Activated CD8-positive, alpha-beta T cell treated with anti-CD3 and anti-CD28 coated beads, Interleukin-2, amount 10 ng/mL, durations not matched to agents 7 days and 5 days (primary cell): ENCODE measurements at regions not wholly inside any gene's neighbourhood (a gene's known extent, or its start where the extent isn't known, plus 50 kb on each side); places are given as distances from the start of the nearest gene placed in this dataset.

Experiments
- ATAC-seq: fragments of 150-1000 bp; cut with Tn5 transposase; one replicate; pipeline ENCODE4 v1.10.0; 2021; ENCODE audit warnings: moderate library complexity
- CTCF ChIA-PET: fragments of 350-600 bp; sonication (Branson Sonifier 250); formaldehyde crosslinking; loops from one replicate; lab custom pipeline; 2021; ENCODE audit warnings: antibody characterized with exemption; lab: Charles Lee
- POLR2A ChIA-PET: fragments of 350-600 bp; sonication (Branson Sonifier 250); formaldehyde crosslinking; loops from one replicate; lab custom pipeline; 2021; ENCODE audit warnings: antibody characterized with exemption; lab: Charles Lee
- DNase-seq: peaks from one replicate; pipeline ENCODE4 v3.0.0-alpha.2; 2020
- H3K27ac Mint-ChIP-seq: one replicate; pipeline ENCODE4 v1.8.0; 2021; ENCODE audit warnings: mild to moderate bottlenecking, mixed read lengths
- H3K27me3 Mint-ChIP-seq: one replicate; pipeline ENCODE4 v1.8.0; 2021; ENCODE audit warnings: low read depth, mixed read lengths
- H3K36me3 Mint-ChIP-seq: one replicate; pipeline ENCODE4 v1.8.0; 2021; ENCODE audit warnings: low read depth, mixed read lengths
- H3K4me1 Mint-ChIP-seq: one replicate; pipeline ENCODE4 v1.8.0; 2021; ENCODE audit warnings: low read depth, mixed read lengths
- H3K4me3 Mint-ChIP-seq: one replicate; pipeline ENCODE4 v1.8.0; 2021; ENCODE audit warnings: mild to moderate bottlenecking, mixed read lengths
- H3K9me3 Mint-ChIP-seq: one replicate; pipeline ENCODE4 v1.8.0; 2022; ENCODE audit warnings: mixed read lengths; ENCODE audit not compliant: insufficient read depth

DNA sequence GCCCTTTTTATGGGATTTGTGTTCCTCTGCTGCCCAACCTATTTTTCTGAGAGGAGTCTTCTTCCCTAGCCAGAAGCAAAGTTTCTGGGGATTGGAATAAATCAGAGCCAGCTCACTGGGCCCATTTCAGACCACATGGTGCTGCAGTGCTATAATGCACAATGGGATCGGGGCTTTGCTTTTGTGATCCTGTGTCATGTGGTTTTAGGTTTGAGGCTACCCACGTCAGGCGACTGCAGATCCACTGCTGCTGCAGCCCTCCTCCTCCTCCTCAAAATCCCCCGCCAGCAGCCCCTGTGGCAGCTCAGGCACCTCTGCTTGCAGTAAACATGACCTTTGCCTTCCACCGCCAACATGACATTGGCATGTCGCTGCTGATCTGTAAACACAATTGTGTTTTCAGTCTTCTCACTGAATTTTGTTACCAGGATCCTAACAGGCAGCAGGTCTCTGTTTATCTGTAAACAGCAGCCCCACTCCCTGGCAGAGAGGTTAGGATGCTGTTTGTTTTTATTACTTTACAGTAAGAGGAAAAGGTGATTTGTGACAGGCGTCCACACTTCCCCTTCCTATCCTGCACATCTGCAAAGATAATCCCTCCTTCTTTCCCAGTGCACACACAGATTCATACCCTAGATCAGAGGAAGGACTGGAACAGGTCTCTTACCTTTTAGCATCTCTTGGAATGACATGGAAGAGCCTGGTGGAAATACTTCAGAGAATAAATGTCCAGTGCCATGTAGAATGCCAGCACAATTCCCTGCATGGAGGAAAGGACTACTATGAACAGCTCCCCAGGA, 130.8 kb downstream of the FOXI3 start:
- Mint-ChIP-seq H3K4me1 (no peaks in the 10 kb centered on the region), H3K9me3 (no peaks in the 10 kb centered on the region), H3K4me3 (no peak overlapping the region), H3K27ac (no peak overlapping the region), H3K36me3 (no peaks in the 10 kb centered on the region), H3K27me3 (peaks cover 4% of the 10 kb centered on the region)
- ChIA-PET CTCF (interaction anchor here (0.9 kb wide), 1 partner anchor 17 kb away, joined by 3 read pairs; no protein-coding TSS in a partner anchor), POLR2A (no interaction called here)
- DNase-seq: no peak
- ATAC-seq: no peak

DNA sequence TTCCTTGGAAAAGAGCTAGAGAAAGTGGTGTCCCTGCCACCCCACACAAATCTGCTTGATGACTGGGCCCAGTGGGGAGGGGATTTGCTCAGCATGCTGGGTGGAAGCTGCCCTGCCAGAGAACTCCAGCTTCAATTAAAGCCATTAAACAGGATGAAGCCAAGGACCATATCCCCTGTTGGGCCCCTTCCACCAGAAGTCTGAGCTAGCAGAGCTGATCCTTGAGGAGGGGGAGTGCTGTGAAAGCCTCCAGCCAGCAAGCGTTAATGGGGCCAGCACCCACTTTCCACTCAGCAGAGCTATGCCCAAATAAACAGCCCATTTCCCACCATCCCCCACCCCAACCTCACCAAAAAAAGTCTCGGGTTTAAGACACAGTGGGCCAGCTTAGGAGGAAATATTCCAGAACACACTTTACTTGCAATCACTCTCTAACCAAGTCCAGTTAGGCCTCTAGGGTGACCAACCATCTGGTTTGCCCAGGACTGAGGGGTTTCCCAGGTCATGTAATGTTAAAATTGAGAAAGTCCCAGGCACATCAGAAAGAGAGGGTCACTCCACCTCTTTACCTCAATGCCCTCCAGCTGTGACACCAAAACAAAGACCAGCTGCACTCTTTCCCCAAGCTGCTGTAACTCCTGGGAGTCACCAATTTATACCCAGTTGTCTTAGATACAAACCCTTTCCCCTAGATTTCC, 132.3 kb downstream of the FOXI3 start:
- Mint-ChIP-seq H3K4me3 (no peak overlapping the region), H3K27ac (no peak overlapping the region), H3K27me3 (peaks cover 2% of the 10 kb centered on the region), H3K4me1 (no peaks in the 10 kb centered on the region), H3K36me3 (no peaks in the 10 kb centered on the region), H3K9me3 (no peaks in the 10 kb centered on the region)
- POLR2A ChIA-PET: no interaction called here
- ATAC-seq: no peak
- DNase-seq: no peak
- CTCF ChIA-PET: interaction anchor here (0.8 kb wide), 1 partner anchor 128 kb away, joined by 3 read pairs; no protein-coding TSS in a partner anchor

DNA sequence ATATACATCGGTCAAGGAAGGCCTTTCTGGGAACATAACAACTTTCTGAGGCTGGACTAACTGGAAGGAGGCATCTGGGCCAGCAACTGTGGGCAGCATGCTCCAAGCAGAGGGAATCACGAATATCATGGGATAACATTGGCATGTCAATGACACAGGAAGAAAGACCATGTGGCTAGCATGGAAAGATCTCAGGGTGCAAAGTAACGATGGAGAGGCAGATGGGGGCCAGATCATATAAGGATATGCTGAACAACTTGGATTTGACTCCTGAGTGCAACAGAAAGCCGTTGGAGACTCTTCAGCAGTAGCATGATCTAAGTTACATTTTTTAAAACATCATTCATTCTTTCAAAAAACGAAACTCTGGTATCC, 133.6 kb downstream of the FOXI3 start:
- ATAC-seq: no peak

DNA sequence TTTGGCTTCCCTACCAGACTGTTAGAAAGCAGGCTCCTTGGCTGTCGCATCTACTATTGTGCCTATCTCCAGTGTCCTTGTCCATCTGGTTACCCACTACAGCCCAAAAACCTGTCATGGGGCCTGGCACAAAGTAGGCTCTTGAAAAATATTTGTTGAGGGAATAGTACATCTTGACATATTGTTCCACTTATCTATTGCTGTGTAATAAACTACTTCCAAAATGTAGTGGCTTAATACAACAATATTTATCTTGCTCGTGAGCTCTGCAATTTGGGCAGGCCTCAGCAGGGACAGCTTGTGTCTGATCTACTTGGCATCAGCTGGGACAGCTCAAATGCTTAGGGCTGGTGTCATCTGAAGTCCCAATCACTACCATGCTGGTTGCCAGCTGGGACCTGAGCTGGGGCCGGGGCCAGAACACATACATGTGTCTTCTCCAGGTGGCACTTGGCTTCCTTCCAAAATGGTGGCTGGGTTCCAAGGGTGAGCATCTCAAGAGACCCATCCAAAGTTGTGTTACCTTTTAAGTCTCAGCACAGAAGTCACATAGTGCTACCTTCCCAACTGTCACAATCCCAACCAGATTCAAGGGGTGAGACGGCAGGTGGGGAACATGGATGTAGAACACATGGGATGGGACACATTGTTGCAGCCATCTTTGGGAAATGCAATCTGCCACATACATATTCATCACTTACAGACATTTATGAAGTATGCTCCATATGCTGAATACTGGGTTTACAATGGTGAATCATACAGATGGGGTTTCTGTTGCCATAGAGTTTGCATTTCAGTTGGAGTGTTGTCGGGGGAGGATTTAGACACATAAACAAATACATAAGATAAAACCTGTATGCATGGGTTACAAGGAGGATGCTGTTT, 134.2 kb downstream of the FOXI3 start:
- ChIA-PET POLR2A (no interaction called here), CTCF (no interaction called here)
- ATAC-seq (no peak), DNase-seq (no peak)
- Mint-ChIP-seq H3K9me3 (no peaks in the 10 kb centered on the region), H3K27ac (no peak overlapping the region), H3K4me1 (no peaks in the 10 kb centered on the region), H3K27me3 (peaks cover 2% of the 10 kb centered on the region), H3K4me3 (no peak overlapping the region), H3K36me3 (no peaks in the 10 kb centered on the region)

More for the DNA sequence above, 133.6 kb downstream of the FOXI3 start:
- no peak for DNase-seq
- POLR2A ChIA-PET: no interaction called here
- H3K9me3 Mint-ChIP-seq: no peaks in the 10 kb centered on the region
- H3K4me1 Mint-ChIP-seq: no peaks in the 10 kb centered on the region
- no peak overlapping the region for H3K27ac Mint-ChIP-seq
- no peaks in the 10 kb centered on the region for H3K27me3 Mint-ChIP-seq
- H3K36me3 Mint-ChIP-seq: no peaks in the 10 kb centered on the region
- H3K4me3 Mint-ChIP-seq: no peak overlapping the region
- CTCF ChIA-PET: no interaction called here

DNA sequence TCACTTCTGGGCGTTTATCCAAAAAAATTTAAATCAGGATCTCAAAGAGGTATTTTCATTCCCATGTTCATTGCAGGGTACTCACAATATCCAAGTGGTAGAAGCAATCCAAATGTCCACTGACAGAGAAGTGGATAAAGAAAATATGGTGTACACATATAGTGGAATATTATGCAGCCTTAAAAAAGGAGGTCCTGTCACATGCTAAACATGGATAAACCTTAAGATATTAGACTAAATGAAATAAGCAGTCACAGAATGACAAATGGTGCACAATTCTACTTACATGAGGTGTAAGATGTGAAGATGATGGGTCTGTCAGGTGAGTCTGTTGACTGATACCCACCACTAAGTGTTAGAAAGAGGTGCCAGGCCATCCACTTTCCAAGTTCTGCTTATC, 140.6 kb downstream of the THNSL2 start:
- Mint-ChIP-seq H3K36me3 (no peaks in the 10 kb centered on the region), H3K4me3 (no peak overlapping the region), H3K27me3 (peaks cover 4% of the 10 kb centered on the region), H3K9me3 (no peaks in the 10 kb centered on the region), H3K4me1 (no peaks in the 10 kb centered on the region), H3K27ac (no peak overlapping the region)
- ATAC-seq (no peak), DNase-seq (no peak)
- ChIA-PET POLR2A (no interaction called here), CTCF (no interaction called here)

DNA sequence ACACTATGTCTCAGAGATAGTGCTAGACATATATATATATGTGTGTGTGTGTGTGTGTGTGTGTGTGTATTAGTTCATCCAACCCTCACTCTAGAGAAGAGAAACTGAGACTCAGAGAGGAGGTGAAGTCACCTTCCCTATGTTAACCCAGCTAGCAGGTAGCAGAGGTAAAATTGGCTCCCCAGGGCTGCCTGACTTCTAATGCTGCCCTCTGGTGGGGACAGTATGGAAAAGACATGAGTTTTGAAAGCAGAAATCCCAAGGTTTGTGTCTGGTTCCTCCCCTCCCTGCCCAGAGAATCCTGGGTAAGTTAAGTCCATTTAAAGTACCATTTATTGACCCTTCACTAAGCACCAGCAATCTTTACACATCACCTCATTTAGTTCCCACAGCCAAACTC, 137.7 kb downstream of the THNSL2 start:
- no peaks in the 10 kb centered on the region for H3K36me3 Mint-ChIP-seq
- no peak overlapping the region for H3K4me3 Mint-ChIP-seq
- H3K9me3 Mint-ChIP-seq: no peaks in the 10 kb centered on the region
- no peak for ATAC-seq
- H3K27ac Mint-ChIP-seq: no peak overlapping the region
- H3K27me3 Mint-ChIP-seq: no peaks in the 10 kb centered on the region
- H3K4me1 Mint-ChIP-seq: no peaks in the 10 kb centered on the region
- POLR2A ChIA-PET: no interaction called here
- CTCF ChIA-PET: interaction anchor here (1.0 to 2.0 kb wide), 2 partner anchors 116 to 248 kb away, joined by 3 to 5 read pairs; no protein-coding TSS in a partner anchor
- peak; percentile 41 for DNase-seq

DNA sequence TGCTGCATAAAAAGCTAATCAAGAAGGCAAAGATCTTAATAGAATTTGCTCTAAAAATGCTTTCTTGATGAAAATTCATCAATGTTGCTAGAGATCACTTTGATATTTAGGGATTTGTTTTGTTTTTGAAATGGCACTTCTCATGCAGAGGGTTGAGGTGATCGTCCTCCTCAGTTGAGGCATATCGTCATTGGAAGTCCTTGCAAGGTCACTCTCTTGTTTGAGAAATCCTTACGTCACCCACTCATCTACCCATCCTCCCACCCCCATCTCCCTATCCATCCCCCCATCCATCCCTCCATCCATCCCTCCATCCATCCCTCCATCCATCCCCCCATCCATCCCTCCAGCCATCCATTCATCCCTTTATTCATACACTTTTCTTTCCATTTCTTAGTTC, 133.7 kb downstream of the THNSL2 start:
- no peaks in the 10 kb centered on the region for H3K36me3 Mint-ChIP-seq
- H3K4me3 Mint-ChIP-seq: no peak overlapping the region

DNA sequence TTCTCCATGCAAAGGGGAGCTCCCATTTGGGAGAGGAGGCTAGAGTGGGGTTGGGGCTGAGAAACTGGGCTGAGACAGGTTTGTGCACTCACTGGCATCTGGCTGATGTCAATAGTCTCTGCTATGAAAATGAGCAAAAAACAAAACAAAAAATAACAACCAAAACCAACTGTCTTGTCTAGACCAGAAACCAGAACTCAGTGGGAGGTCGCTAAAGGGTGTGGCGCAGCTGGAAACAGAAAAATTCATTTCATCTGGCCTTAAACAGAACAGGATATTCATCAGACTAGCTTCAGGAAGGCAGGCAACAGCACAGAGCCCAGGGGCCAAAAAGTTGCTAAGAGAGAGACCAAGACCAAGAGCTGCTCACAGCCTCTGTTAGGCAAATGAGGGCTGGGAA, 126.1 kb downstream of the THNSL2 start:
- Mint-ChIP-seq H3K36me3 (no peaks in the 10 kb centered on the region), H3K27me3 (peaks cover 4% of the 10 kb centered on the region), H3K4me1 (no peaks in the 10 kb centered on the region), H3K4me3 (no peak overlapping the region), H3K27ac (no peak overlapping the region), H3K9me3 (no peaks in the 10 kb centered on the region)
- ATAC-seq (no peak), DNase-seq (no peak)
- CTCF ChIA-PET: no interaction called here
- POLR2A ChIA-PET: no interaction called here

More for the DNA sequence above, 133.7 kb downstream of the THNSL2 start:
- Mint-ChIP-seq H3K27ac (no peak overlapping the region), H3K4me1 (no peaks in the 10 kb centered on the region), H3K27me3 (no peaks in the 10 kb centered on the region), H3K9me3 (no peaks in the 10 kb centered on the region)
- POLR2A ChIA-PET: no interaction called here
- ATAC-seq (no peak), DNase-seq (no peak)
- CTCF ChIA-PET: no interaction called here

DNA sequence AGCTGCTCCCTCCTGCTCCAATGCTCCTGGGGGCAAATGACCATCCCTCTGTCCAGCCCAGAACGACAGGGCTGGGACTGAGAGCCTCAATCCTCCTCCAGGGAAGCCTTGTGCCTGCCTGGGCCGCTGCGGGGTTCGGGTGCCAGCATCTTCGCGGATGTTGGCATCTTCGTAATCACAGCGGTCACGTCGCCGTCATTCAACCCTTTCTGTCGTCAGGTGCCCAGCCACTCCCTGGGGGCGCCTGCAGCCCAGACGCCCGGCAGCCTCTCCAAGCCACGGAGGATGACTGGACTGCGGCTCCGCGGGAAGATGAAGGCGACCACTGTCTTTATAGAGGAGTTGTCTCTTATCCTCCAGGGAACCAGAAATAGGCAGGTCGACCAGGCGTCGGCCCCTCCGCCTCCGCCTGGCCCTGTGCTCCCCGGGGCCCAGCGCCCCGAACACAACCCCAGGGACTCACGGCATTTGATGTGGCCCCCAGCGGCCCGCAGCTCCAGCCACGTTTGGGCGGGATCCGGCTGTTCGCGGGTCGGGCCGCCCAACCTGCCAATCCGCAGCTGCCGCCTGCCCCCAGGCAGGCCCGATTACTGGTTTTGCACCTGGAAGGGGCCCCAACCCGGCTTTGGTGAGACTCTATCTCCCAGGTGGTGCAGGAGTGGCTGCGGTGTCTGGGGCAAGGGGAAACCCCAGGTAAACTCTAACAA, 113.9 kb downstream of the THNSL2 start:
- CTCF ChIA-PET: no interaction called here
- H3K36me3 Mint-ChIP-seq: no peaks in the 10 kb centered on the region
- no peaks in the 10 kb centered on the region for H3K4me1 Mint-ChIP-seq
- H3K4me3 Mint-ChIP-seq: no peak overlapping the region
- no peak overlapping the region for H3K27ac Mint-ChIP-seq
- no peak for DNase-seq
- H3K9me3 Mint-ChIP-seq: no peaks in the 10 kb centered on the region
- ATAC-seq: no peak
- POLR2A ChIA-PET: no interaction called here
- H3K27me3 Mint-ChIP-seq: peaks cover 15% of the 10 kb centered on the region

DNA sequence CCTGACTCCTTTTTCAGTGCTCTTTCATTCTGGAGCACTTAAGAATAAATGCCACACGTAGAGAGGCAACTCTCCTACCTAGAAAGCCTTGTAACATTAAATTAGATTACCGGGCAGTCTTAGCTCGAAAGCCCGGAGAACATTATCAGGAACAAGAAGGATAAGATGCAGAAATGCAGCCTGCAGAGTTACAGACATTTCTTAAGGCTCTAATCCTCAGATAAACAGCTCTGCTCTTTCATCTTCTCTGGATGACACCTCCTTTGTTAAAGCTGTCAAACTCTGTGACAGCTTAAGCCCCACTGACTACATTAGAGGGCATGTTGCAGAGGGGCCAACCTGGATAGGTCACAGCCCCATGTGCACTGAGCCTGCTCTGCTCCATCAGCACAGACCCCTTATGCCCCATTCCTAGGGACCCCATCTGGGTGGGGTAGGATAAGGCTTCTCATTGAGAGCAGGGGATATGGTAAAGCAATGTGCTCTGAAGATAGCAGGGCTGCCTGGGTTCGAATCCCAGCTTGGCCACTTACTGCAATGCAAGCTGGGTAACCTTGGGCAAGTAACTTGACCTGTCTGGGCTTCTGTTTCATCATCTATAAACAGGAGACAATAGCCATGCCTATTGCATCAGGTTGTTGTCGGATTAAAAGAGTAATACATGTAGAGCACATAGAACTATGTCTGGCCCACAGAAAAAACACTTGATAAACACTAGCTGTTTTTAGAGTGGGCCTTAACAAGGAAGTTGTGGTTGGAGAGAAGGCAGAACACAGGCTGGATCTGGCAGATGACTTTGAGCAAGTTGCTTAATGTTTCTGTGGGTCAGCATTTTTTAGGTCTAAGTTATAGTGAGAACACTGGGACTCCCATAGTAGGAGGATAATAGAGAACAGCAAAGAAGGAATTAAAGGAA, 111.4 kb downstream of the THNSL2 start:
- DNase-seq (no peak), ATAC-seq (no peak)
- no peak overlapping the region for H3K4me3 Mint-ChIP-seq
- no peaks in the 10 kb centered on the region for H3K4me1 Mint-ChIP-seq
- no peak overlapping the region for H3K27ac Mint-ChIP-seq
- ChIA-PET POLR2A (no interaction called here), CTCF (no interaction called here)
- H3K9me3 Mint-ChIP-seq: no peaks in the 10 kb centered on the region
- peaks cover 13% of the 10 kb centered on the region for H3K27me3 Mint-ChIP-seq
- H3K36me3 Mint-ChIP-seq: no peaks in the 10 kb centered on the region

DNA sequence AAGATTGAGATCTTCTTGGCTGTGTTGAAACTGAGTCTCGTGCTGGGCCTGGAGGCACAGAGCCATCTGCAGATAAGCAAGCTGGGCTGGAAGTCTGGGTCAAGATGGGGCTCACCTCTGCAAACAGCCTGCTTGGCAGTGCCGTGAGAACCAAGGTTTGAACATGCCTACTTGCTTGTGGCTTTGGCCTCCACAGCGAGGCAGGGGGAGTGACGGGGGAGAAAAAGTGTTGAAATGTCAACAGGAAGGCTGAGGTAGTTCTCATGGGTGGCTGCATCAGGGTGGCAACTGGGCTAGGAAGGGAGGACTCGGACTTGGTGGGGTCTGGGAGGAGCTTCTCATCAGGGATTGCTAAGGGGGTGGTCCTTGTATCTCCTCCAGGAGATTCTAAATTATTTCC, 99.7 kb downstream of the THNSL2 start:
- H3K27me3 Mint-ChIP-seq: peaks cover 5% of the 10 kb centered on the region
- no peaks in the 10 kb centered on the region for H3K9me3 Mint-ChIP-seq
- CTCF ChIA-PET: no interaction called here
- DNase-seq: no peak
- ATAC-seq: no peak
- no peaks in the 10 kb centered on the region for H3K36me3 Mint-ChIP-seq
- H3K27ac Mint-ChIP-seq: no peak overlapping the region
- H3K4me3 Mint-ChIP-seq: no peak overlapping the region
- POLR2A ChIA-PET: no interaction called here
- peaks cover 5% of the 10 kb centered on the region for H3K4me1 Mint-ChIP-seq
